Liver (tissue), 8 donors: ENCODE measurements at regions not wholly inside any gene's neighbourhood (a gene's known extent, or its start where the extent isn't known, plus 50 kb on each side); places are given as distances from the start of the nearest gene placed in this dataset.

ENCODE experiments used
- DNase-seq: peaks from one replicate; pipeline ENCODE4 v3.0.0-alpha.2; 2017; ENCODE audit warnings: low spot score
- H3K27ac ChIP-seq, 2 donors: one replicate each; pipeline ENCODE4 v1.7.0; 2013; ENCODE audit warnings: inconsistent platforms in 2 of 2, low read length in 2 of 2, control low read depth in 1 of 2, low read depth in 1 of 2, mild to moderate bottlenecking in 1 of 2
- H3K27me3 ChIP-seq, 4 donors: one replicate each; pipeline versions ENCODE4 v1.6.1 to v1.7.0; 2013; ENCODE audit warnings: low read length in 3 of 4, inconsistent platforms in 1 of 4, mild to moderate bottlenecking in 1 of 4, moderate library complexity in 1 of 4; ENCODE audit not compliant: control insufficient read depth in 4 of 4, insufficient read depth in 4 of 4
- H3K36me3 ChIP-seq, 4 donors: one replicate each; pipeline versions ENCODE4 v1.6.1 to v1.7.0; 2013; ENCODE audit warnings: low read length in 3 of 4, mild to moderate bottlenecking in 3 of 4, low read depth in 1 of 4, moderate library complexity in 1 of 4; ENCODE audit not compliant: control insufficient read depth in 4 of 4, insufficient read depth in 3 of 4
- H3K4me1 ChIP-seq, 4 donors: one replicate each; pipeline versions ENCODE4 v1.6.1 to v1.7.0; 2013; ENCODE audit warnings: low read length in 3 of 4, mild to moderate bottlenecking in 3 of 4, moderate library complexity in 1 of 4; ENCODE audit not compliant: control insufficient read depth in 4 of 4, insufficient read depth in 4 of 4
- H3K4me3 ChIP-seq, 3 donors: one replicate each; pipeline versions ENCODE4 v1.6.1 to v1.7.0; 2013; ENCODE audit warnings: low read length in 3 of 3, control low read depth in 1 of 3, low read depth in 1 of 3, mild to moderate bottlenecking in 1 of 3
- H3K9ac ChIP-seq, 2 donors: one replicate each; pipeline ENCODE4 v1.7.0; 2013; ENCODE audit warnings: low read length in 2 of 2, mild to moderate bottlenecking in 2 of 2, moderate library complexity in 2 of 2, control low read depth in 1 of 2, low read depth in 1 of 2
- H3K9me3 ChIP-seq, 4 donors: one replicate each; pipeline versions ENCODE4 v1.6.1 to v1.7.0; 2013; ENCODE audit warnings: low read length in 3 of 4; ENCODE audit not compliant: control insufficient read depth in 4 of 4
- EGR1 ChIP-seq, 2 donors: IDR thresholded peaks; 2 replicates each; pipeline ENCODE4 v1.6.1; 2016 to 2018; ENCODE audit warnings: antibody characterized with exemption in 2 of 2, low read depth in 2 of 2
- FOXA1 ChIP-seq: IDR thresholded peaks from 2 replicates; pipeline ENCODE4 v1.6.1; 2016; ENCODE audit warnings: antibody characterized with exemption
- FOXA2 ChIP-seq: IDR thresholded peaks from 2 replicates; pipeline ENCODE4 v1.6.1; 2016; ENCODE audit warnings: antibody characterized with exemption
- GABPA ChIP-seq, 2 donors: IDR thresholded peaks in 1 of 2; conservative IDR thresholded peaks in 1 of 2; 2 replicates each; pipeline ENCODE4 v1.6.1; 2016; ENCODE audit warnings: antibody characterized with exemption in 2 of 2, mild to moderate bottlenecking in 1 of 2, moderate library complexity in 1 of 2
- HNF4A ChIP-seq, 2 donors: conservative IDR thresholded peaks; 2 replicates each; pipeline ENCODE4 v1.6.1; 2016; ENCODE audit warnings: antibody characterized with exemption in 2 of 2, mild to moderate bottlenecking in 2 of 2
- HNF4G ChIP-seq: IDR thresholded peaks from 2 replicates; pipeline ENCODE4 v1.6.1; 2016; ENCODE audit warnings: antibody characterized with exemption
- JUND ChIP-seq, 2 donors: IDR thresholded peaks; 2 replicates each; pipeline ENCODE4 v1.6.1; 2016; ENCODE audit warnings: antibody characterized with exemption in 2 of 2
- NR2F2 ChIP-seq: IDR thresholded peaks from 2 replicates; pipeline ENCODE4 v1.6.1; 2016; ENCODE audit warnings: antibody characterized with exemption
- RAD21 ChIP-seq, 2 donors: IDR thresholded peaks; 2 replicates each; pipeline ENCODE4 v1.6.1; 2016; ENCODE audit warnings: antibody characterized with exemption in 2 of 2, mild to moderate bottlenecking in 2 of 2
- RXRA ChIP-seq, 2 donors: IDR thresholded peaks; 2 replicates each; pipeline ENCODE4 v1.6.1; 2017 to 2018; ENCODE audit warnings: antibody characterized with exemption in 2 of 2, mild to moderate bottlenecking in 1 of 2
- SP1 ChIP-seq: IDR thresholded peaks from 2 replicates; pipeline ENCODE4 v1.6.1; 2018; ENCODE audit warnings: antibody characterized with exemption, mild to moderate bottlenecking
- TAF1 ChIP-seq: conservative IDR thresholded peaks from 2 replicates; pipeline ENCODE4 v1.6.1; 2016; ENCODE audit warnings: antibody characterized with exemption, mild to moderate bottlenecking
- YY1 ChIP-seq: IDR thresholded peaks from 2 replicates; pipeline ENCODE4 v1.6.1; 2016; ENCODE audit warnings: antibody characterized with exemption, mild to moderate bottlenecking
- WGBS: extraction: QIAGEN DNeasy Blood & Tissue Kit; methylation state at CpG from one replicate; pipeline ENCODE4 v1.1.7; 2013; 5-methylcytosine and 5-hydroxymethylcytosine counted together
- TF ChIP-seq, protein P1 (sequence below): IDR thresholded peaks from 2 replicates; pipeline ENCODE4 v1.6.1; 2016; ENCODE audit warnings: antibody characterized with exemption
- TF ChIP-seq, protein P2 (sequence below): fragments of 150-350 bp; IDR thresholded peaks from 2 replicates; pipeline ENCODE4 v1.5.1; 2017; ENCODE audit warnings: improper control_type of control experiment, low read depth, low read length; ENCODE audit not compliant: missing input control
- TF ChIP-seq, protein P3 (sequence below): IDR thresholded peaks from 2 replicates; pipeline ENCODE4 v1.6.1; 2016; ENCODE audit warnings: antibody characterized with exemption
- TF ChIP-seq, protein P4 (sequence below): IDR thresholded peaks from 2 replicates; pipeline ENCODE4 v1.6.1; 2016; ENCODE audit warnings: antibody characterized with exemption
- TF ChIP-seq, protein P5 (sequence below): IDR thresholded peaks from 2 replicates; pipeline ENCODE4 v1.6.1; 2016; ENCODE audit warnings: antibody characterized with exemption, mild to moderate bottlenecking
- donor health status: healthy.
- donor health status: healthy.
- donor health status: healthy.
- donor health status: healthy.
- donor health status: healthy.

DNA sequence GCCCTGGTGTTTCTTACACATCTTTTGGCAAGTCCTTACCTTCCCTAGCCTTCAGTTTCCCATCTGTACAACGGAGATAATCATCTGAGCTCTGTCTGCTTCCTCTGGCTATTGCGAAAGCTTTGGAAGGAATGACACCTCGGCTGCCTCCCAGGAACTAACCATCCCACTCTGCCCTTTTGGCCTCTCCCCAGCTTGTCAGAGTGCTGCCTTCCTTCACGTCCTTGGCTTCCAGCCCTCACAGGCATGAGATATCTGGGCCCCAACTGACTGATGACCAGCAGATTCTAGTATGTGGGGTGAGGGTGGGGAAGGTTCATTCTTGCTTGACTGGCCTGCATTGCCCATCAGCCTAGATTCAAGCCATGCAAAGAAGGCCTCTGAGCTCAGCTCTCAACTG lies 253.1 kb upstream of the FGGY start:
- H3K9me3 ChIP-seq, result no peaks in the 10 kb centered on the region
- no peak overlapping the region for H3K4me3 ChIP-seq
- H3K27me3 ChIP-seq, result no peaks in the 10 kb centered on the region
- H3K36me3 ChIP-seq, result no peaks in the 10 kb centered on the region
- peak overlapping the region; percentile 17 to 35 for H3K27ac ChIP-seq
- WGBS, result 17% methylated on average over 4 of the region's 4 CpGs
- DNase-seq, result peak; percentile 39
- H3K9ac ChIP-seq, result no peak overlapping the region
- peaks cover 0 to 21% (median 6%) of the 10 kb centered on the region in 4 donors for H3K4me1 ChIP-seq
- TF ChIP-seq NR2F2 (peak; percentile 52), SP1 (peak; percentile 29), FOXA2 (peak; percentile 24), FOXA1 (peak; percentile 37), HNF4G (no peak), YY1 (peak; percentile 33), JUND (IDR thresholded peaks at IDR 0.05) (peak in 1 of 2 donors; percentile 84), HNF4A (conservative IDR thresholded peaks at IDR 0.05) (peak; percentile 75 to 83), GABPA (IDR thresholded peaks at IDR 0.05 in 1 of 2, conservative IDR thresholded peaks at IDR 0.05 in 1 of 2) (peak in 1 of 2 donors; percentile 12), RXRA (IDR thresholded peaks at IDR 0.05) (peak; percentile 65 to 89), RAD21 (IDR thresholded peaks at IDR 0.05) (peak; percentile 47 to 67), EGR1 (IDR thresholded peaks at IDR 0.05; ENCODE audit: low read depth in 2 of 2) (peak in 1 of 2 donors; percentile 47), TAF1 (no peak)
- TF ChIP-seq, protein P1, sequence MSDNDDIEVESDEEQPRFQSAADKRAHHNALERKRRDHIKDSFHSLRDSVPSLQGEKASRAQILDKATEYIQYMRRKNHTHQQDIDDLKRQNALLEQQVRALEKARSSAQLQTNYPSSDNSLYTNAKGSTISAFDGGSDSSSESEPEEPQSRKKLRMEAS, result peak; percentile 74
- TF ChIP-seq, protein P2, sequence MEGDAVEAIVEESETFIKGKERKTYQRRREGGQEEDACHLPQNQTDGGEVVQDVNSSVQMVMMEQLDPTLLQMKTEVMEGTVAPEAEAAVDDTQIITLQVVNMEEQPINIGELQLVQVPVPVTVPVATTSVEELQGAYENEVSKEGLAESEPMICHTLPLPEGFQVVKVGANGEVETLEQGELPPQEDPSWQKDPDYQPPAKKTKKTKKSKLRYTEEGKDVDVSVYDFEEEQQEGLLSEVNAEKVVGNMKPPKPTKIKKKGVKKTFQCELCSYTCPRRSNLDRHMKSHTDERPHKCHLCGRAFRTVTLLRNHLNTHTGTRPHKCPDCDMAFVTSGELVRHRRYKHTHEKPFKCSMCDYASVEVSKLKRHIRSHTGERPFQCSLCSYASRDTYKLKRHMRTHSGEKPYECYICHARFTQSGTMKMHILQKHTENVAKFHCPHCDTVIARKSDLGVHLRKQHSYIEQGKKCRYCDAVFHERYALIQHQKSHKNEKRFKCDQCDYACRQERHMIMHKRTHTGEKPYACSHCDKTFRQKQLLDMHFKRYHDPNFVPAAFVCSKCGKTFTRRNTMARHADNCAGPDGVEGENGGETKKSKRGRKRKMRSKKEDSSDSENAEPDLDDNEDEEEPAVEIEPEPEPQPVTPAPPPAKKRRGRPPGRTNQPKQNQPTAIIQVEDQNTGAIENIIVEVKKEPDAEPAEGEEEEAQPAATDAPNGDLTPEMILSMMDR, result no peak
- TF ChIP-seq, protein P3, sequence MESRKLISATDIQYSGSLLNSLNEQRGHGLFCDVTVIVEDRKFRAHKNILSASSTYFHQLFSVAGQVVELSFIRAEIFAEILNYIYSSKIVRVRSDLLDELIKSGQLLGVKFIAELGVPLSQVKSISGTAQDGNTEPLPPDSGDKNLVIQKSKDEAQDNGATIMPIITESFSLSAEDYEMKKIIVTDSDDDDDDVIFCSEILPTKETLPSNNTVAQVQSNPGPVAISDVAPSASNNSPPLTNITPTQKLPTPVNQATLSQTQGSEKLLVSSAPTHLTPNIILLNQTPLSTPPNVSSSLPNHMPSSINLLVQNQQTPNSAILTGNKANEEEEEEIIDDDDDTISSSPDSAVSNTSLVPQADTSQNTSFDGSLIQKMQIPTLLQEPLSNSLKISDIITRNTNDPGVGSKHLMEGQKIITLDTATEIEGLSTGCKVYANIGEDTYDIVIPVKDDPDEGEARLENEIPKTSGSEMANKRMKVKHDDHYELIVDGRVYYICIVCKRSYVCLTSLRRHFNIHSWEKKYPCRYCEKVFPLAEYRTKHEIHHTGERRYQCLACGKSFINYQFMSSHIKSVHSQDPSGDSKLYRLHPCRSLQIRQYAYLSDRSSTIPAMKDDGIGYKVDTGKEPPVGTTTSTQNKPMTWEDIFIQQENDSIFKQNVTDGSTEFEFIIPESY, result peak; percentile 20
- TF ChIP-seq, protein P4, sequence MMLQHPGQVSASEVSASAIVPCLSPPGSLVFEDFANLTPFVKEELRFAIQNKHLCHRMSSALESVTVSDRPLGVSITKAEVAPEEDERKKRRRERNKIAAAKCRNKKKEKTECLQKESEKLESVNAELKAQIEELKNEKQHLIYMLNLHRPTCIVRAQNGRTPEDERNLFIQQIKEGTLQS, result no peak
- TF ChIP-seq, protein P5, sequence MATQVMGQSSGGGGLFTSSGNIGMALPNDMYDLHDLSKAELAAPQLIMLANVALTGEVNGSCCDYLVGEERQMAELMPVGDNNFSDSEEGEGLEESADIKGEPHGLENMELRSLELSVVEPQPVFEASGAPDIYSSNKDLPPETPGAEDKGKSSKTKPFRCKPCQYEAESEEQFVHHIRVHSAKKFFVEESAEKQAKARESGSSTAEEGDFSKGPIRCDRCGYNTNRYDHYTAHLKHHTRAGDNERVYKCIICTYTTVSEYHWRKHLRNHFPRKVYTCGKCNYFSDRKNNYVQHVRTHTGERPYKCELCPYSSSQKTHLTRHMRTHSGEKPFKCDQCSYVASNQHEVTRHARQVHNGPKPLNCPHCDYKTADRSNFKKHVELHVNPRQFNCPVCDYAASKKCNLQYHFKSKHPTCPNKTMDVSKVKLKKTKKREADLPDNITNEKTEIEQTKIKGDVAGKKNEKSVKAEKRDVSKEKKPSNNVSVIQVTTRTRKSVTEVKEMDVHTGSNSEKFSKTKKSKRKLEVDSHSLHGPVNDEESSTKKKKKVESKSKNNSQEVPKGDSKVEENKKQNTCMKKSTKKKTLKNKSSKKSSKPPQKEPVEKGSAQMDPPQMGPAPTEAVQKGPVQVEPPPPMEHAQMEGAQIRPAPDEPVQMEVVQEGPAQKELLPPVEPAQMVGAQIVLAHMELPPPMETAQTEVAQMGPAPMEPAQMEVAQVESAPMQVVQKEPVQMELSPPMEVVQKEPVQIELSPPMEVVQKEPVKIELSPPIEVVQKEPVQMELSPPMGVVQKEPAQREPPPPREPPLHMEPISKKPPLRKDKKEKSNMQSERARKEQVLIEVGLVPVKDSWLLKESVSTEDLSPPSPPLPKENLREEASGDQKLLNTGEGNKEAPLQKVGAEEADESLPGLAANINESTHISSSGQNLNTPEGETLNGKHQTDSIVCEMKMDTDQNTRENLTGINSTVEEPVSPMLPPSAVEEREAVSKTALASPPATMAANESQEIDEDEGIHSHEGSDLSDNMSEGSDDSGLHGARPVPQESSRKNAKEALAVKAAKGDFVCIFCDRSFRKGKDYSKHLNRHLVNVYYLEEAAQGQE, result no peak
